GM13976 (cell line): ENCODE measurements at regions not wholly inside any gene's neighbourhood (a gene's known extent, or its start where the extent isn't known, plus 50 kb on each side); places are given as distances from the start of the nearest gene placed in this dataset.

Experiments used
- DNase-seq: peaks from one replicate; pipeline ENCODE4 v3.0.0; 2012; ENCODE audit warnings: low spot score
- CTCF ChIP-seq: IDR thresholded peaks from 2 replicates; pipeline ENCODE4 v1.5.1; 2012; ENCODE audit warnings: borderline replicate concordance, mild to moderate bottlenecking; ENCODE audit not compliant: insufficient read depth; ENCODE audit errors: extremely low read depth, missing control alignments, control extremely low read depth
- in situ Hi-C: fragments of 300-500 bp; cut with MboI; formaldehyde crosslinking; loops from one replicate; pipeline ENCODE4 v1.12.0; 2022; ENCODE audit warnings: low sequenced_read_pairs, mixed read lengths, inconsistent platforms; ENCODE audit not compliant: unreplicated experiment

- DNase-seq = no peak
- in situ Hi-C loops = no loop called here
- TF ChIP-seq CTCF = no peak
Observed at GRCh38 chr12:74641694-74642093, 104.1 kb downstream of the ATXN7L3B start.

- no peak for DNase-seq
- in situ Hi-C loops = no loop called here
- TF ChIP-seq CTCF = no peak
Observed at GRCh38 chr12:74644681-74645080, 107.0 kb downstream of the ATXN7L3B start.

- TF ChIP-seq CTCF = no peak
- in situ Hi-C loops = no loop called here
- DNase-seq = no peak
Observed at GRCh38 chr12:74646831-74647230, 109.2 kb downstream of the ATXN7L3B start.

GRCh38 chr12:74647256-74647655 is 109.6 kb downstream of the ATXN7L3B start:
- in situ Hi-C loops = no loop called here

GRCh38 chr12:74656251-74656650 is 118.6 kb downstream of the ATXN7L3B start:
- no peak for TF ChIP-seq CTCF
- DNase-seq = no peak
- in situ Hi-C loops = no loop called here

More at GRCh38 chr12:74647256-74647655, 109.6 kb downstream of the ATXN7L3B start:
- no peak for DNase-seq
- TF ChIP-seq CTCF = no peak

GRCh38 chr12:74660442-74660841 is 122.8 kb downstream of the ATXN7L3B start:
- in situ Hi-C loops = no loop called here

More at GRCh38 chr12:74660442-74660841, 122.8 kb downstream of the ATXN7L3B start:
- TF ChIP-seq CTCF = no peak
- no peak for DNase-seq
